Ecto neural progenitor cell (in vitro differentiated cells): ENCODE measurements at regions not wholly inside any gene's neighbourhood (a gene's known extent, or its start where the extent isn't known, plus 50 kb on each side); places are given as distances from the start of the nearest gene placed in this dataset.

Experiments
- DNase-seq: peaks from one replicate; pipeline ENCODE4 v3.0.0-alpha.2; 2018; ENCODE audit warnings: low spot score

DNA sequence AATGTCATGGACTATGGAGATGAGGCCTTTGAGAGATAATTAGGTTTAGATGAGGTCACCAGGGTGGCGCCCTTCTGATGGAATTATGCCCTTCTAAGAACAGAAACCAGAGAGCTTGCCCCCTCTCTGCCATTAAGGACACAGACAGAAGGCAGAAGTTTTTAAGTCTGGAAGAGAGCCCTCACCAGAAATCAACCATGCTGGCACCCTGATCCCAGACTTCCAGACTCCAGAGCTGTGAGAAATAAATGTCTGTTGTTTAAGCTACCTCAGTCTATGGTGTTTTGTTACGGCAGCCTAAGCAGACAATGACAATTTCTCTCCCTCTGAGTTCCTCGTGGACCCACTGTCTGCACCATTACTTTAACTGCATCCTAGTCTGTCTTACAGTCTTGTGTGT, 382.0 kb downstream of the GXYLT1 start:
- no peak for DNase-seq

DNA sequence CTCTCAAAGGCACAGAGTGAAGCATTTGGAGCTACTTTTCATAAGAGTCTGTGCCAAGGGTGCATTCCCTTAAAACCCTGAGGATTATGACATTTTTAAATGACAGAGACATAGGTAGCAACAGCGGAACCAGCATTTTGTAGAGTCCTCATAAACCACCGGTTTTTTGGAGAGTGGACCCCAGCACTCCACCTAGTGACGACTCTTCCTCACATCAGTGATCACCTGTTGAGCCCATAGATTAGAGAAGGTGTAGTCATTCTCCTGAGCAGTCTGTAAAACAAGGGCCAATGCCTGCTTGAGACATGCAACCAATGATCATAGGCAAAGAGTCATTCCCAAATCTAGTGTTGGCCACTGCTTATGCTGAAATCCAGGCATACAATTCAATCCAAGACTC, 399.1 kb downstream of the GXYLT1 start:
- no peak for DNase-seq

DNA sequence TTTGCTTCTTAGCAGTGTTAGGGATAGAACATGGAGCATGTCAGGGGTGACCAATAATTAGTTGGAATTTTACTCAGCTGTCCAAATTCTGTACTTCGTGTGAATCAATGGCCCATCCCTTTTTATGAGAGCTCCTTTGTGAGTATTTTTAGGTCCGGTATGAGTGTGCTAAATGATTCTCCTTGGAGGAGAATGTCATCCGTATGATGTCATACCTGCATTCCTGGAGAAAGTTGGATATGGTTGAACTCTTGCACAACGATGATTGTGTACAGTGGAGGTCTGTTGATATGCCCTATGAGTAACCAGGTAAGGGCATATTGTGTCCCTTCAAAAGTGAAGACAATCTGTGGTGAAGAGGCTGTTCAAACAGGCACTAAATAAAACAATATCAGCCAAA, 400.8 kb downstream of the GXYLT1 start:
- DNase-seq, result no peak

DNA sequence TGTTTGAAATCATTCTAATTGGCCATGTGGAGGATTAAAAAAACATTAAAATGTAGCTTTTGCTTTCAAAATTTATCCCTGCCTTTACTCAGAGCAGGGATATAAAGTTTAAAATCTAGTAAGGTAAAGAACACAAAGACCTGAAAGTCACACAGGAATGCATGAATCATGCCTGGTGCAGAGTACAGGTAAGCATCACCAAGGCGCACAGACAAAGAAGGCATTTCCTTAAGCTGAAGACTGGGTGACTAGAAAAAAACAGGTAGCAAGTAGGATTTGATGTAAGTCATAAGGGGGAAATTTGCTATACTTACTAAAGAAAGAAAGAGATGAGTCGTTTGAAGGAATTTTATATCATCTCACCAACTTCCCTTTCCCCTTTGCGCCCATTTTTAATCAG, 405.6 kb downstream of the GXYLT1 start:
- DNase-seq, result no peak

DNA sequence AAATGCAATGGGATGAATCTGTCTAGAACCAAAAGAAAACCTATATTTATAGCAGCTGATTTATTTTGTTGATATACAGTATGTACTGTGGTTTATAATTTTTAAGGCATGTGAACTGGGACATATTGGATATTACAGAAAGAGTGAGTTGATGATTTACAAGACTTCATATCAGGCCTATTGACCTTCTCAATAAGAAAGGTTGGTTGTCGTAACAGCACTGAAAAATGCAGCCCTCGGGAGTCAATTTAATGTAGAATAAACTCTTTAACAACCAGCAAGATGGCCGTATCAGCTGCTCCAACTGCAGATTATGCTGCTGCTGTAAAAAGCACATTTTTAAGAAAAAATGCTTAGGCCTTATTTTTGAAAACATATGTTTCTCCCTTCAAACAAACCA, 407.3 kb downstream of the GXYLT1 start:
- DNase-seq, result no peak

DNA sequence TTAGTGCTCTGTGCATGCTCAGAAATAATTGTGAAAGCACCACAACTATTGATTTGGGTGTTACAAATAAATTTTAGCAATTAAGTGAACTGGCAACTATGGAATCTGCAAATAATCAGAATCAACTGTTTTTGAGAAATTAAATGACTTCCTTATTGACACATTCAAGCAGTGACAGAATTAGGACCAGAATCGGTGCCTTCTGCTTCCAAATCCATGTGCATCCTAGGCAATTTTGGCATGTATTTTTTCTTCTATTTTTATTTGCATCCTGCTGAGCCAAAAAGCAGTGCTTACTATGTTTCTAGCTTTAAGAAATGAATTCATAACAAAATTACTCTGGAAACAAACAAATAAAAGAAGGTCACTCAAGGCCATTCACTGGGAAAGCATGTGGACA, 408.2 kb downstream of the GXYLT1 start:
- no peak for DNase-seq

DNA sequence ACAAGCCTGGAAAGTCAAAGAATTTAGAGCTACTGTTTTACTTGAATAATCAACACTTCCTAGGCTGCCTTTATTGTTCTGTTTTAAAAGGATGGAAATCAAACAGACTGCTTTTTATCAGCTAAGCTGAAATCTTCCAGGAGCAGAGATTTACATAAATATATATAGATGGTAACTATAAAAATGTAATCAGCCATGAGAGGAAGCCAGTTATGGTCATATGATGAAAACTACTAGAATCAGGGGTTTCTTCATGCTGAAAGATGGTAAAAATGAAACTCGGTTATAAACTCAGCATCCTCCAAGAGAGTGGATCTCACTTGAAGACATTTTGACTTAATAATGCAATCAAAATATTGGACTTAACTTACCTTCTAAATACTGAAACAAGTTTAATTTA, 413.0 kb downstream of the GXYLT1 start:
- DNase-seq, result no peak

DNA sequence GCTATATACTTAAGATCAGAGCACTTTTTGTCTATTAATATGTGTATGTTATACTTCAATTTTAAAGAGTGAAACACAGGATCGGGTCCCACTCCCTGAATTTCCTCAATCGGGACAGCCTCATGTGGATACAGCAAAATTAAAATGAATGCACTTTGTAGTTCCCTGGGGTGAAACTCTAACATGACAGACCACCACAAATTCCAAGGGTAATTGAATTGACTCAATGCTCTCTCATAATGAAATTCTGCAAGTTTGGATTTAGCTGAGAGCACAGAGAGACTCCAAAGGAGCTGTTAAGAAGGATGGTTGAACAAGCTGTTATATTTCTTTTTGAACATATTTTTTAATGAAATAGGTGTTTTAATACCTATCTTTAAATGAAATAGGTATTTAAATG, 413.6 kb downstream of the GXYLT1 start:
- no peak for DNase-seq

DNA sequence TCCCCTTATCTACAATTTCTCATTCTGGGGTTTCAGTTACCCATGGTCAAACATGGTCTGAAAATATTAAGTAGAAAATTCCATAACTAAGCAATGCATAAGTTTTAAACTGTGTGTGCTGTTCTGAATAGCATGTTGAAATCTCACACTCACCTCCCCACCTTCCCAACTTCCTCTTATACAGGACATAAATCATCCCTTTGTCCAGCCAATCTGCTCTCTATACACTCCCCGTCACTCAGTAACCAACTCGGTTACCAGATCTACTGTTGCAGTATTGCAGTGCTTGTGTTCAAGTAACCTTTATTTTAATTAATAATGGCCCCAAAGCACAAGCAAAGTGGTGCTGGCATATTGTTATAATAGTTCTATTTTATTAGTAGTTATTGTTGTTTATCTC, 420.5 kb downstream of the GXYLT1 start:
- no peak for DNase-seq

DNA sequence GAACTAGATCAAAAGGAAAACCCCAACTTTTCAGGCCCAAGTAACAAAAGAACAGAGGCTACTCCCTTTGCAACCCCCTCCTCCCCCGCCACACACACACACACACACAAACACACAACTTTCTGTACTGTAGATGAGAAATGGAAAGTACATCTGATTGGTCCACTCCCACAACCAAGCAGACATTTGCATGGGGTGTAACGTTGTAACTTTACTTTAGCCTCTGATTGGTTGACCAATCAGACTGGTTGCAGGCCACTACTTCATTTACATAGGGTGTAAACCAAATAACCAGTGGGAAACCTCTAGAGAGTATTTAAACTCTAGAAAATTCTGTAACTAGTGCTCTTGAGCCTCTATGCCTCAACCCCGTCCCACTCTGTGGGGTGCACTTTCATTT, 425.5 kb downstream of the GXYLT1 start:
- no peak for DNase-seq

DNA sequence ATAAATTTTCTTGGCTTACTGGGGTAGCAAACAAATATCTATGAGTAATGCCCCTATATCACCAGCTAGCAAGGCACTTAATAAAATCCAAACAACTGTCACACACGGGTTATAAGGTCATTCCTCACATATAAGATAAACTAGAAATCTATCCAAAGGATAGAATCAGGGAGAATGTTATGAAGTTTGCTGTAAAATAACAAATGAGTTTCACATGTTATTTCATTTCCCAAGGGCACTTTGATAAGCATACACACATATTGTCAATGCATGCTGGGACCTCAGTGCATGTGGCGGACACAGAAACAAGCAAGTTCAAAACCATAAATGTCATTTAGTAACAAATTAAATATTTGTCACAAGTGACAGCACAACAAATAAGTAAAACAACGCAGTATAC, 429.4 kb downstream of the GXYLT1 start:
- no peak for DNase-seq

DNA sequence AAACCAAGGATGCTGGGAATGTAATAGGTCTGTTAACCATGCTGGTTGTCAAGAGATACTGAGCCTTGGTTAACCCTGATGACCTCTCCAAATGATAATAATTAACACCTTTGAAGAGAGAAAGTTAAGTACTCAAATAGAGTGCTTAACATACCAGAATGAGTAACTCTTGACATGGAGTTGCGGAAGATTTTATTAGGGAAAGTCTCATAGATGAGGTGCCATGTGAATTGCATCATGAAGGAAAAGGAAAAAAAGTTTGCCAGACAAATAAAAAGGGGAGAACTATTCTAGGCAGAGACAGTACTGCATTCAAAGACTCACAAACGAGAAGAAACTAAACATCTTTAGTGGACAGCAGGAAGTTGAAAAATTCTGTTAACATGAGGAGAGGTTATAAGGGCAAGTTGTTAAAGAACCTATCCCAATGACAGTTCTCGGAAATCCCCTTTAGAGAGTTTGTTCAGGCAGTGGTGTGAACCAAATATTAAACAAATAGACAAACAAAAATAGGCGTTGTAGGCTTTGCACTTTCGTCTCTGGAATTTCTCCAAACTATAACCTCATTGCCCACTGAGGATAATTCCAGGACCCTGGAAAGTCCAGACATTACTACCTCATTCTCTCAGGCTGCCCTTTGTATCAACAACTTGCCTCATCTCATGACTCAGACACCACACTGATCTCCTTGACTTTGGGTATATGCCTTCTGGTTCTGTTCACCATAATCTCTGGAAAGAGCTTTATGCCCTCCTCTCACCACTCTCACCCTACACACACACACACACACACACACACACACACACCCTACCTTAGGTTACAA, 435.0 kb downstream of the GXYLT1 start:
- DNase-seq, result no peak

DNA sequence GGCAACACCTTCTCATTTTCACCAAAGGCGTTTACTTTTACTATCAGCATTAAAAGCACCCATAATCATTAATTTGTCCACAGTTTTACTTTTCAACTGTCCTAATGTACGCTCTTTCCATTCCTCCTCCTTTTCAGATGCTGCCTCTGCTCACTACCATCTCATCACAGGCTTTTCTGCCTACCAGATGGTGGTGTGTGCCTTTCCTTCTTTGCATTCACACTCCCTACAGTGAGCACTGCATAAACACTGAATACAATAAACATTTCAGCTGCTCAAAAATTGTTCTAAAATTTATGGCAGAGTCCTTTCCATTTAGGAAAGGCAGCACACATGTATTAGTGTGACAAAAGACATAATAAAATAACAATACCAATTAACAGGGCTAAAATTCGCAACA, 435.7 kb downstream of the GXYLT1 start:
- no peak for DNase-seq

DNA sequence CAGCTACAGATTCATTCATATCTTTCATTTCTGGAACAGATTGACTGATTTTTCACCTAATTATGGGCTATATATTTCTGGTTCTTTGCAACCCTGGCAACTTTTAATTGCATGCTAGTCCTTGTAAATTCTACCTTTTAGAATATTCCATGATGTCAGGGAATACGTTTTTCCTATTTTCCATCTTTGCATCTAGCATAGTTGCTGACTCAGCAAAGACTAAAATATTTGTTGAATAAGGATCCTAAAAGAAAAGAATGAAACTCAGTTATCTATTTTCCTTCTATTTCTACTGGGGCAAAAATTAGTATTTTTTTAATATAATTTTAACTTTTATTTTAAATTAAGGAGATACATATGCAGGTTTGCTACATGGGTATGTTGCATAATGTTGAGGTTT, 438.3 kb downstream of the GXYLT1 start:
- no peak for DNase-seq

DNA sequence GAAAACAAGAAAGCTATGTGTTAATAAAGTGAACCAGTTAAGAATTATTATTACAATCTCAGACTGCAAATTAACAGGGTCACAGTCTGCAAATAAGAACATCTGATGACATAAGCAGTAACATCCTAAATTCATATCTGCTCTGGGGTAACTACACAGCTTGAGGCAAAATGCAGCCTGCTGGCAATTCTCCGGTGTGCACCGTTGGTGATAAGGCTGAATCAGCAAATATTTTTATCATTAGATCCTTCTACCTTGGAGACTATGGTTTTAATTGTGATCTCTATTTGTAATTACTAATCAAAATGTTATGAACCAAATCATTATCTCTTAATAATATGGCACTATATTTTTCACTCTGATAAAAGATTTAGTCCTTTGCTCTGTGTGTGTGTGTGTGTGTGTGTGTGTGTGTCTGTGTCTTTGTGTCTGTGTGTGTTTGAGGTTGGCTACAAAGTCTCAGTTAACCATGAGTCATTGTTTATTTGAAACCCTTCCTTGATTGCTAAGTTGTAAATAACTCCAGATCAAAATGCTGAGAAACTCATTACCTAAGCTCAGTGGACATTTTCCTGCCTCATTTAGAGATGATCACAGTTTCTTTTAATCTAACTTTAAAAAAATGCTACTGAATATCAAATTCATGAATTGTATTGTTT, 442.6 kb downstream of the GXYLT1 start:
- no peak for DNase-seq

DNA sequence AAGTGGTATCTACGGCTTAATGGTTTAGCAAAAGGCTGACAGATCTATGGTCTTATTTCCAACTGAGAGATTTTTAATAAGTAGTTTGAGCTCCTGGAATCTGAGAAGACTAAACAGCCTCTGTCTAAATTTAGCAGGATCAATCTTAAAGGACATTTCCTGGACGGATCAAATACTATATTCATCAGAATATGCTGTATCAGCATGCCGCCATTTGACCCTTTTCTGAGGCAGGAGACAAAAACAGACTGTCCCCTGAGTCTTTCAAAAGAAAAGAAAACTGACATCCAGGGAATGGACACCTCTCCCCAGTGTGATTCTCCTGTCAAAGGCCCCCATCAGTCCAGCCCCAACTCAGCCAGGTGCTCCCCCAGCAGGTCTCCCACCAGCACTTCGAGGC, 443.7 kb downstream of the GXYLT1 start:
- DNase-seq, result no peak

DNA sequence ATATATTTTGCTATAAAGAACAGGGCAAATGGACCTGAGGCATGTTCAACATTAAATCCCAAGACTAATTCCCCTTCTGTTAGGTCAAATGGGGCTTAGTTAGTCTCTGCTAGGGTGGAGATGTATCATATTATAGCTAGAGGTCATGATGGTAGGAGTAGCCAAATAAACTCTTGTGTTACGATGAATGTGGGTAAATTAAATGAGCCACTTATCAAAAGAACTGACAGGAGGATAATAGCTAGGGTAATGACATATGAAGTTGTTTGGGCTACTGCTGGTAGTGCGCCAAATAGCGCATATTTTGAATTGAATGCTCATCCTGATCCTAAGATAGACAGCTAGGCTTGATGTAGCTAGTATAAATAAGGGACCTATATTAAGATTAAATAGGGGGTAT, 445.0 kb downstream of the GXYLT1 start:
- DNase-seq, result no peak

DNA sequence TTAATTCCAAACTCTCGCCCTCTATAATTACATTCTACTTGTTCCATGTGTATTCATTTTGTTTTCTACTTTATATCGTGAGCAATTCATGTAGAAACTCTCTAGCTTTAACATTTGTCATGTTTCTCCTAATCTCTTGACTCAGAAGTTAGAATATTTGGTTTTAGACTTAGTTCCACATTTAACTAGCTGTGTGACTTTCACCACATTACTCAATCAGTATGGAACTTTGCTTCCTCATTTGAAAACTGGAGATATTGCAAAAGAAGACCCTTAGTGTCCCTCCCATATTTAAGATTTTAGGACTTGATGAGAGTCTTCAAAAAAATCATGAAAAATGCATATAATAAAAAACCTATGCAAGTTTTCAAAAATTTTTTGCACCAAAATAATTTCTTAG, 447.5 kb downstream of the GXYLT1 start:
- no peak for DNase-seq

DNA sequence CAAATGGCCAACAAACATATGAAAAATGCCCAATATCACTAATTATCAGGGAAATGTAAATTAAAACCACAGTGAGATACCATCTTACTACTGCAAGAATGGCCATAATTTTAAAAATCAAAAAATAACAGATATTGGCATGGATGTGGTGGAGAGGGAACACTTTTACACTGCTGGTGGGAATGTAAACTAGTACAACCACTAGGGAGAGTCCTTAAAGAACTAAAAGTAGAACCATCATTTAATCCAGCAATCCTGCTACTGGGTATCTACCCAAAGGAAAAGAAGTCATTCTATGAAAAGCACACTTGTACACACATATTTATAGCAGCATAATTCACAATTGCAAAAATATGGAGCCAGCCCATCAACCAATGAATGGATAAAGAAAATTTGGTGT, 459.7 kb downstream of the GXYLT1 start:
- no peak for DNase-seq

DNA sequence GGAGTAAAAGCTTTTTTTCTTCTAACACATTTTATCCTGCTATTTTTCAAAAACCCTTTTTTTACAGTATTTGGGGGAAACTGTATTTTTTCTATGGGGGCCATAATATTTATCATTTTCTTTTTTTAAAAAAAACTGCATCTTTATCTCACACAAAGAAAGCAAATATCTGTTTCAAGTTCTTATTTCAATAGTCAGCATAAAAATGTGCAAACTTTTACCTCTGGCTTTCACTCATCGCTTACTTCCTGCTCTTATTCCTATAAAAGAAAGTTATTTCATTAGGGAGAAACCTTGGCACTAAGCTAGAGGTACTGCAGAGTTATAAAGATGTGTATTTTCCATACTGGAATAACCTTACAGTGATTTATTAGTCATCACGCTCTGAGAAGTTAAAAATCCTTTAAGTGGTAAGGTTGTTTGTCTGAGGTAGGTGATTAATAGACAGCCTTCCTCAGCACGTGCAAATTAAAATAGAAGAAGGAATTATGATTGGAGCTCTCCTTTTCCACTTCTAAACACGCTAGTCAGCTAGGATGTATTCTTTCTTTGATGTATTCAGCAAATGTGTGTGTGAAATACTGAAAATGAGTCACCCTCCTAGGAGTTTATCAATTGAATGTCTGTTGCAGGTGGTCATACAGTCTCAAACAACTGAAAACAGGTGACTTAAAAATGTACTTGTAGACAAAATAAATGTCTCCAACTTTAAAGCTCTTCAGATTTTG, 461.0 kb downstream of the GXYLT1 start:
- no peak for DNase-seq

DNA sequence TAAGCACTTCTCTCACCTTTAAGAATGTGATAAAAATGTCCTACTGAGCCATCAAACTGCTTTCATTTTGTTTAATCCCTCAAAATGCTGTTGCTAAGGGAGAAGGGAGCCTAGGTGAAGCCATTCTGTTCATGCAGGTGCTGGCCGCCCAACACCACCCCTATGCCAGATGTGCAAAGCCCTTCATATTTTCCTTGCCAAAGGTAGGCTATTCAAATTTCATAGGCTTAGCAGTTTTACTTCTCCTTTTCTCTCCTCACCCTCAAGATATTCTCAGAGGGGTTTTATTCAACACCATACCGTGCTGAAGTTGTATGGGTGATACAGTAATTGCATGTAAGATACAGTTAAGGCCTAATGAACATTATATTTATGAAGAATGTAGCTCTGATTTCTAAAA, 461.7 kb downstream of the GXYLT1 start:
- no peak for DNase-seq

DNA sequence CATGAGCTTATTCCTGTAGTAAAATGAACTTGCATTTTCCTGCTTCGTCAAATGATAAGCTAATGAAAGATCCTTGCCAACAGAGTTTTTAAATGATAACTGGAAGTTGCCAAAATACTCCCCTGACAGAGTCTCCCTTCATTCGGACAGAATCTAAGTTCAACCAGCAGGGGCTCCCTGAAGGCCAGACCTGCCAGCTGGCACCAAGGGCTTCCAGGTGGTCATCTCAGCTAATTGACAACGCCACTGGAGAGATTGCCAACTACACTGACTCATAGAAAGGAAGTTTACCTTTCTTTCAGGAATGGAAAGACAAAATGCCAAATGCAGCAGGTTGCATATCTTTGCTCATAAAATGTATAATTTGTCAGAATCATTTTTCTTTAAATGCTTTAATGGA, 462.8 kb downstream of the GXYLT1 start:
- no peak for DNase-seq

DNA sequence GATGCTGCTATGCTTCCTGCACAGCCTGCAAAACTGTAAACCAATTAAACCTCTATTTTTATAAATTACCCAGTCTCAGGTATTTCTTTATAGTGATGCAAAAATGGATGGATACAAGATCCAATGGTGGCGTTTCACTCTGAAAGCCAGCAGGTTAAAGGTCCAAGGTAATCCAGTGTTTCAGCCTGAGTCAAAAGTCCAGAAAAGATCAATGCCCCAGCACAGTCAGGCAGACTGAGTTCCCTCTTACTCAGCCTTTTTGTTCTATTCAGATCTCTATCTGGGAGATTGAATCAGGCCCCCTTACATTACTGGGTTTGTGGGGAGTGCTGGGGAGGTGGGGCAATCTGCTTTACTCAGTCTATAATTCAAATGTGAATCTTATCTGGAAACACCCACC, 464.5 kb downstream of the GXYLT1 start:
- DNase-seq, result no peak
